ENCODE measurements at regions not wholly inside any gene's neighbourhood (a gene's known extent, or its start where the extent isn't known, plus 50 kb on each side); places are given as distances from the start of the nearest gene placed in this dataset.

- intact Hi-C loops (cut with micrococcal nuclease), result no loop called here
These were observed 501.9 kb upstream of the CHAC2 start for GRCh38 chr2:53265544-53266299.

- intact Hi-C loops (cut with micrococcal nuclease), result no loop called here
These were observed 507.0 kb upstream of the CHAC2 start for GRCh38 chr2:53260568-53260967.

GRCh38 chr2:53259395-53260009 lies 508.1 kb upstream of the CHAC2 start:
- intact Hi-C loops (cut with micrococcal nuclease), result no loop called here

GRCh38 chr2:53257287-53257686 lies 510.3 kb upstream of the CHAC2 start:
- intact Hi-C loops (cut with micrococcal nuclease), result no loop called here

GRCh38 chr2:53253244-53253643 lies 514.4 kb upstream of the CHAC2 start:
- intact Hi-C loops (cut with micrococcal nuclease), result no loop called here

GRCh38 chr2:53252115-53252514 lies 515.5 kb upstream of the CHAC2 start:
- intact Hi-C loops (cut with micrococcal nuclease), result no loop called here

- intact Hi-C loops (cut with micrococcal nuclease), result no loop called here
These were observed 519.5 kb upstream of the CHAC2 start for GRCh38 chr2:53247956-53248735.

- intact Hi-C loops (cut with micrococcal nuclease), result no loop called here
These were observed 524.2 kb upstream of the CHAC2 start for GRCh38 chr2:53243430-53243829.

- intact Hi-C loops (cut with micrococcal nuclease), result no loop called here
These were observed 525.5 kb upstream of the CHAC2 start for GRCh38 chr2:53242090-53242489.

GRCh38 chr2:53235836-53236582 lies 531.6 kb upstream of the CHAC2 start:
- intact Hi-C loops (cut with micrococcal nuclease), result no loop called here

- intact Hi-C loops (cut with micrococcal nuclease), result no loop called here
These were observed 533.1 kb upstream of the CHAC2 start for GRCh38 chr2:53234548-53234903.

- intact Hi-C loops (cut with micrococcal nuclease), result no loop called here
These were observed 533.7 kb upstream of the CHAC2 start for GRCh38 chr2:53233759-53234547.

GRCh38 chr2:53231908-53232307 lies 535.7 kb upstream of the CHAC2 start:
- intact Hi-C loops (cut with micrococcal nuclease), result no loop called here

GRCh38 chr2:53230691-53231090 lies 536.9 kb upstream of the CHAC2 start:
- intact Hi-C loops (cut with micrococcal nuclease), result no loop called here

GRCh38 chr2:53227535-53227934 lies 540.1 kb upstream of the CHAC2 start:
- intact Hi-C loops (cut with micrococcal nuclease), result no loop called here

GRCh38 chr2:53220969-53221368 lies 546.6 kb upstream of the CHAC2 start:
- intact Hi-C loops (cut with micrococcal nuclease), result no loop called here

- intact Hi-C loops (cut with micrococcal nuclease), result no loop called here
These were observed 550.4 kb upstream of the CHAC2 start for GRCh38 chr2:53217250-53217649.

- intact Hi-C loops (cut with micrococcal nuclease), result no loop called here
These were observed 550.8 kb upstream of the CHAC2 start for GRCh38 chr2:53216805-53217204.

- intact Hi-C loops (cut with micrococcal nuclease), result no loop called here
These were observed 555.0 kb upstream of the CHAC2 start for GRCh38 chr2:53212576-53212975.

- intact Hi-C loops (cut with micrococcal nuclease), result no loop called here
These were observed 556.3 kb upstream of the CHAC2 start for GRCh38 chr2:53211201-53211774.

GRCh38 chr2:53210538-53210937 lies 557.1 kb upstream of the CHAC2 start:
- intact Hi-C loops (cut with micrococcal nuclease), result no loop called here

Data from T-helper 2 cell treated with Interferon-gamma antibody and Interleukin-4, amounts not matched to agents 100 ng/mL and 5 ng/mL, for 36 hours (primary cell).